ENCODE measurements at regions not wholly inside any gene's neighbourhood (a gene's known extent, or its start where the extent isn't known, plus 50 kb on each side); places are given as distances from the start of the nearest gene placed in this dataset.

DNA sequence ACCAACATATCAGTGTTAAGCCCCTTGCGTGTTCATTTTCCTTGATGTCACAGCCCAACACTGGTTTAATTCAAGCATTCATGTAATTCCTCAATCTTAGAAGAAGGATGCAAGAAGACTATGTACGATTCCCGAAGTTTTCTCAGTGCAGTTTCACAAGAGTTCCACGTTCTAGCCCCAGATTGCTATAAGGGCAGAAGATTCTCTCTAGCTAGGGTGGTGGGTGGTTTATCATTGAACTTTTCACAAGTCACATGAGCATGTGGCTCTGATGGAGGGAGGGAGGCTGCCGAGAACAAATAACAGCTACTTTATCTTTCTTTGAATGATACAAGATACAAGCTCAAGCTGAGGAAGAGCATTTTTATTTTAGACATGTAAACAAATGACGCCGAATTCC, 71.9 kb upstream of the NHSL1 start (continued):
- TF ChIP-seq, protein P1, sequence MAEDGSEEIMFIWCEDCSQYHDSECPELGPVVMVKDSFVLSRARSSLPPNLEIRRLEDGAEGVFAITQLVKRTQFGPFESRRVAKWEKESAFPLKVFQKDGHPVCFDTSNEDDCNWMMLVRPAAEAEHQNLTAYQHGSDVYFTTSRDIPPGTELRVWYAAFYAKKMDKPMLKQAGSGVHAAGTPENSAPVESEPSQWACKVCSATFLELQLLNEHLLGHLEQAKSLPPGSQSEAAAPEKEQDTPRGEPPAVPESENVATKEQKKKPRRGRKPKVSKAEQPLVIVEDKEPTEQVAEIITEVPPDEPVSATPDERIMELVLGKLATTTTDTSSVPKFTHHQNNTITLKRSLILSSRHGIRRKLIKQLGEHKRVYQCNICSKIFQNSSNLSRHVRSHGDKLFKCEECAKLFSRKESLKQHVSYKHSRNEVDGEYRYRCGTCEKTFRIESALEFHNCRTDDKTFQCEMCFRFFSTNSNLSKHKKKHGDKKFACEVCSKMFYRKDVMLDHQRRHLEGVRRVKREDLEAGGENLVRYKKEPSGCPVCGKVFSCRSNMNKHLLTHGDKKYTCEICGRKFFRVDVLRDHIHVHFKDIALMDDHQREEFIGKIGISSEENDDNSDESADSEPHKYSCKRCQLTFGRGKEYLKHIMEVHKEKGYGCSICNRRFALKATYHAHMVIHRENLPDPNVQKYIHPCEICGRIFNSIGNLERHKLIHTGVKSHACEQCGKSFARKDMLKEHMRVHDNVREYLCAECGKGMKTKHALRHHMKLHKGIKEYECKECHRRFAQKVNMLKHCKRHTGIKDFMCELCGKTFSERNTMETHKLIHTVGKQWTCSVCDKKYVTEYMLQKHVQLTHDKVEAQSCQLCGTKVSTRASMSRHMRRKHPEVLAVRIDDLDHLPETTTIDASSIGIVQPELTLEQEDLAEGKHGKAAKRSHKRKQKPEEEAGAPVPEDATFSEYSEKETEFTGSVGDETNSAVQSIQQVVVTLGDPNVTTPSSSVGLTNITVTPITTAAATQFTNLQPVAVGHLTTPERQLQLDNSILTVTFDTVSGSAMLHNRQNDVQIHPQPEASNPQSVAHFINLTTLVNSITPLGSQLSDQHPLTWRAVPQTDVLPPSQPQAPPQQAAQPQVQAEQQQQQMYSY (CRISPR knock-in tag; IDR thresholded peaks at IDR 0.05) = 0 out of 2 replicates have a peak, but pooled peaks have one; percentile 12
- TF ChIP-seq ZFP37 (CRISPR knock-in tag; IDR thresholded peaks at IDR 0.05; ENCODE audit: borderline replicate concordance) (peak; percentile 51; the same call in 1 of the 2 replicates), FIP1L1 (IDR thresholded peaks at IDR 0.05; ENCODE audit: borderline replicate concordance, insufficient read depth, low read depth, low read length) (no peak), ATRX (CRISPR knock-in tag; IDR thresholded peaks at IDR 0.05; ENCODE audit: borderline replicate concordance) (no peak), SOX13 (IDR thresholded peaks at IDR 0.05) (no peak), SOX13 (CRISPR knock-in tag; conservative IDR thresholded peaks at IDR 0.05 in 1 of 2, IDR thresholded peaks at IDR 0.05 in 1 of 2) (peak in 1 of 2 experiments; percentile 20; a peak in 1 of 4 replicates), RFX3 (CRISPR knock-in tag; IDR thresholded peaks at IDR 0.05) (no peak), GATAD2A (CRISPR knock-in tag; IDR thresholded peaks at IDR 0.05) (peak; percentile 46; the same call in 1 of the 2 replicates), RFXAP (CRISPR knock-in tag; IDR thresholded peaks at IDR 0.05; ENCODE audit: borderline replicate concordance) (no peak), NR3C1 (CRISPR knock-in tag; IDR thresholded peaks at IDR 0.05) (no peak), GATAD1 (CRISPR knock-in tag; IDR thresholded peaks at IDR 0.05) (no peak), TBP (CRISPR knock-in tag; IDR thresholded peaks at IDR 0.05) (no peak), KLF15 (CRISPR knock-in tag; IDR thresholded peaks at IDR 0.05; ENCODE audit: borderline replicate concordance) (no peak), ZNF337 (CRISPR knock-in tag; IDR thresholded peaks at IDR 0.05; ENCODE audit: borderline replicate concordance, low read depth) (no peak), HMG20B (CRISPR knock-in tag; conservative IDR thresholded peaks at IDR 0.05) (no peak; the same call in 1 of the 2 replicates), FOXP1 (IDR thresholded peaks at IDR 0.05) (no peak), FOXP1 (CRISPR knock-in tag; IDR thresholded peaks at IDR 0.05) (0 out of 2 replicates have a peak, but pooled peaks have one; percentile 7), ZNF354B (CRISPR knock-in tag; IDR thresholded peaks at IDR 0.05) (no peak), ZNF224 (CRISPR knock-in tag; IDR thresholded peaks at IDR 0.05) (no peak), HOXA3 (CRISPR knock-in tag; IDR thresholded peaks at IDR 0.05) (0 out of 2 replicates have a peak, but pooled peaks have one; percentile 18), PRPF4 (IDR thresholded peaks at IDR 0.05; ENCODE audit: low read depth, low read length, poor library complexity, severe bottlenecking) (no peak)
- TF ChIP-seq, protein P2, sequence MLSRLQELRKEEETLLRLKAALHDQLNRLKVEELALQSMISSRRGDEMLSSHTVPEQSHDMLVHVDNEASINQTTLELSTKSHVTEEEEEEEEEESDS (CRISPR knock-in tag; IDR thresholded peaks at IDR 0.05; ENCODE audit: borderline replicate concordance) = no peak
- TF ChIP-seq, protein P3, sequence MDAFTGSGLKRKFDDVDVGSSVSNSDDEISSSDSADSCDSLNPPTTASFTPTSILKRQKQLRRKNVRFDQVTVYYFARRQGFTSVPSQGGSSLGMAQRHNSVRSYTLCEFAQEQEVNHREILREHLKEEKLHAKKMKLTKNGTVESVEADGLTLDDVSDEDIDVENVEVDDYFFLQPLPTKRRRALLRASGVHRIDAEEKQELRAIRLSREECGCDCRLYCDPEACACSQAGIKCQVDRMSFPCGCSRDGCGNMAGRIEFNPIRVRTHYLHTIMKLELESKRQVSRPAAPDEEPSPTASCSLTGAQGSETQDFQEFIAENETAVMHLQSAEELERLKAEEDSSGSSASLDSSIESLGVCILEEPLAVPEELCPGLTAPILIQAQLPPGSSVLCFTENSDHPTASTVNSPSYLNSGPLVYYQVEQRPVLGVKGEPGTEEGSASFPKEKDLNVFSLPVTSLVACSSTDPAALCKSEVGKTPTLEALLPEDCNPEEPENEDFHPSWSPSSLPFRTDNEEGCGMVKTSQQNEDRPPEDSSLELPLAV (CRISPR knock-in tag; conservative IDR thresholded peaks at IDR 0.05; ENCODE audit: low read depth) = no peak
- TF ChIP-seq, protein P4, sequence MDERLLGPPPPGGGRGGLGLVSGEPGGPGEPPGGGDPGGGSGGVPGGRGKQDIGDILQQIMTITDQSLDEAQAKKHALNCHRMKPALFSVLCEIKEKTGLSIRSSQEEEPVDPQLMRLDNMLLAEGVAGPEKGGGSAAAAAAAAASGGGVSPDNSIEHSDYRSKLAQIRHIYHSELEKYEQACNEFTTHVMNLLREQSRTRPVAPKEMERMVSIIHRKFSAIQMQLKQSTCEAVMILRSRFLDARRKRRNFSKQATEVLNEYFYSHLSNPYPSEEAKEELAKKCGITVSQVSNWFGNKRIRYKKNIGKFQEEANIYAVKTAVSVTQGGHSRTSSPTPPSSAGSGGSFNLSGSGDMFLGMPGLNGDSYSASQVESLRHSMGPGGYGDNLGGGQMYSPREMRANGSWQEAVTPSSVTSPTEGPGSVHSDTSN (CRISPR knock-in tag; IDR thresholded peaks at IDR 0.05) = no peak
